Activated CD4-positive, alpha-beta T cell treated with anti-CD3 and anti-CD28 coated beads, Interleukin-2, Interleukin-4, amounts not matched to agents 100 ng/mL and 50 ng/mL, durations not matched to agents 16 hours and 8 hours (primary cell): ENCODE measurements at regions not wholly inside any gene's neighbourhood (a gene's known extent, or its start where the extent isn't known, plus 50 kb on each side); places are given as distances from the start of the nearest gene placed in this dataset.
"Not testable (repeated sequence)": the region's sequence is repeated elsewhere in the genome, so short reads cannot be mapped to it uniquely, and the experiment has no call there.

Experiments
- DNase-seq: peaks from one replicate; pipeline ENCODE4 v3.0.0-alpha.2; 2020; ENCODE audit warnings: low spot score

GRCh38 chr3:62926494-62926893, 51.3 kb upstream of the CADPS start:
- DNase-seq: no peak

GRCh38 chr3:62928256-62928655, 53.0 kb upstream of the CADPS start:
- DNase-seq: no peak

GRCh38 chr3:62929771-62930170, 54.6 kb upstream of the CADPS start:
- no peak for DNase-seq

GRCh38 chr3:62935793-62936192, 60.6 kb upstream of the CADPS start:
- no peak for DNase-seq

- no peak for DNase-seq
Observed at GRCh38 chr3:62936626-62937254, 61.5 kb upstream of the CADPS start.

- DNase-seq: no peak
Observed at GRCh38 chr3:62938583-62938982, 63.4 kb upstream of the CADPS start.

- DNase-seq: no peak
Observed at GRCh38 chr3:62939707-62940106, 64.5 kb upstream of the CADPS start.

- no peak for DNase-seq
Observed at GRCh38 chr3:62940771-62941563, 65.8 kb upstream of the CADPS start.

- DNase-seq: no peak
Observed at GRCh38 chr3:62942227-62942626, 67.0 kb upstream of the CADPS start.

- DNase-seq: no peak
Observed at GRCh38 chr3:62942764-62943163, 67.5 kb upstream of the CADPS start.

- DNase-seq: no peak
Observed at GRCh38 chr3:62948921-62949320, 73.7 kb upstream of the CADPS start.

- DNase-seq: no peak
Observed at GRCh38 chr3:62950210-62950609, 75.0 kb upstream of the CADPS start.

GRCh38 chr3:62951037-62951613, 75.9 kb upstream of the CADPS start:
- no peak for DNase-seq

GRCh38 chr3:62951880-62952279, 76.7 kb upstream of the CADPS start:
- not testable (repeated sequence) for DNase-seq

- DNase-seq: no peak
Observed at GRCh38 chr3:62954580-62954979, 79.4 kb upstream of the CADPS start.

GRCh38 chr3:62955126-62955525, 79.9 kb upstream of the CADPS start:
- DNase-seq: no peak

- no peak for DNase-seq
Observed at GRCh38 chr3:62956411-62956810, 81.2 kb upstream of the CADPS start.

- DNase-seq: no peak
Observed at GRCh38 chr3:62961874-62962556, 86.8 kb upstream of the CADPS start.

GRCh38 chr3:62962714-62963113, 87.5 kb upstream of the CADPS start:
- no peak for DNase-seq

- DNase-seq: no peak
Observed at GRCh38 chr3:62965311-62965710, 90.1 kb upstream of the CADPS start.

- DNase-seq: no peak
Observed at GRCh38 chr3:62968128-62968527, 92.9 kb upstream of the CADPS start.

- DNase-seq: no peak
Observed at GRCh38 chr3:62970648-62971047, 95.4 kb upstream of the CADPS start.

- DNase-seq: no peak
Observed at GRCh38 chr3:62975566-62975965, 100.3 kb upstream of the CADPS start.
